GM23338 (cell line): ENCODE measurements at regions not wholly inside any gene's neighbourhood (a gene's known extent, or its start where the extent isn't known, plus 50 kb on each side); places are given as distances from the start of the nearest gene placed in this dataset.

Experiments used
- ATAC-seq: fragments of 200-7000 bp; cut with Tn5 transposase; 3 replicates; pipeline ENCODE4 v1.9.1; 2020
- DNase-seq: peaks from one replicate; pipeline ENCODE4 v3.0.0-alpha.2; 2015; ENCODE audit warnings: low spot score
- H2AFZ ChIP-seq: fragments of 200-600 bp; sonication (generic); 2 replicates; pipeline ENCODE4 v1.8.0; 2016; ENCODE audit warnings: antibody characterized with exemption, mild to moderate bottlenecking, moderate library complexity
- H3F3A ChIP-seq: fragments of 200-600 bp; sonication (generic); replicated peaks from 2 replicates; pipeline ENCODE4 v1.8.0; 2017; ENCODE audit warnings: antibody characterized with exemption, mixed run types, low read depth
- H3K27ac ChIP-seq: fragments of 200-600 bp; sonication (generic); 2 replicates; pipeline ENCODE4 v1.6.1; 2016; ENCODE audit warnings: low read depth
- H3K27me3 ChIP-seq: fragments of 200-600 bp; sonication (generic); 2 replicates; pipeline ENCODE4 v1.8.0; 2016; ENCODE audit warnings: mild to moderate bottlenecking, mixed run types, moderate library complexity; ENCODE audit not compliant: insufficient read depth
- H3K36me3 ChIP-seq: fragments of 200-600 bp; sonication (generic); 2 replicates; pipeline ENCODE4 v1.8.0; 2016; ENCODE audit warnings: mild to moderate bottlenecking; ENCODE audit not compliant: insufficient read depth
- H3K4me1 ChIP-seq: fragments of 200-600 bp; sonication (generic); 2 replicates; pipeline ENCODE4 v1.8.0; 2016; ENCODE audit warnings: mild to moderate bottlenecking, moderate library complexity; ENCODE audit not compliant: insufficient read depth
- H3K4me2 ChIP-seq: fragments of 200-600 bp; sonication (generic); 2 replicates; pipeline ENCODE4 v1.7.1; 2017; ENCODE audit warnings: mixed run types
- H3K4me3 ChIP-seq: fragments of 200-600 bp; sonication (generic); 2 replicates; pipeline ENCODE4 v1.6.1; 2016; ENCODE audit warnings: mixed run types
- H3K79me2 ChIP-seq: fragments of 200-600 bp; sonication (generic); replicated peaks from 2 replicates; pipeline ENCODE4 v1.8.0; 2017; ENCODE audit warnings: mild to moderate bottlenecking; ENCODE audit not compliant: insufficient read depth
- H3K9me2 ChIP-seq: fragments of 200-600 bp; sonication (generic); 2 replicates; pipeline ENCODE4 v1.8.0; 2017; ENCODE audit not compliant: insufficient read depth
- H4K20me1 ChIP-seq: fragments of 200-600 bp; sonication (generic); replicated peaks from 2 replicates; pipeline ENCODE4 v1.8.0; 2017; ENCODE audit warnings: mild to moderate bottlenecking; ENCODE audit not compliant: insufficient read depth
- H3K27ac Mint-ChIP-seq: 2 replicates; pipeline ENCODE4 v1.8.0; 2020; ENCODE audit warnings: inconsistent platforms, mild to moderate bottlenecking, moderate library complexity, mixed read lengths
- H3K27me3 Mint-ChIP-seq: 3 replicates; pipeline ENCODE4 v1.8.0; 2022; ENCODE audit warnings: low read depth, mild to moderate bottlenecking, moderate library complexity, mixed read lengths, inconsistent platforms; ENCODE audit not compliant: insufficient read depth, poor library complexity
- H3K36me3 Mint-ChIP-seq: 3 replicates; pipeline ENCODE4 v1.8.0; 2021; ENCODE audit warnings: low read depth, mild to moderate bottlenecking, inconsistent platforms, moderate library complexity, mixed read lengths
- H3K4me1 Mint-ChIP-seq: 3 replicates; pipeline ENCODE4 v1.8.0; 2020; ENCODE audit warnings: mild to moderate bottlenecking, inconsistent platforms, mixed read lengths
- H3K4me3 Mint-ChIP-seq: 3 replicates; pipeline ENCODE4 v1.8.0; 2021; ENCODE audit warnings: moderate library complexity, mild to moderate bottlenecking, inconsistent platforms, mixed read lengths
- H3K9me3 Mint-ChIP-seq: 3 replicates; pipeline ENCODE4 v1.8.0; 2020; ENCODE audit warnings: moderate library complexity, mild to moderate bottlenecking, inconsistent platforms, mixed read lengths
- CREB1 ChIP-seq: fragments of 250-450 bp; sonication (Bioruptor Pico); IDR thresholded peaks from 2 replicates; pipeline ENCODE4 v1.5.0; 2020; ENCODE audit warnings: low read depth, mild to moderate bottlenecking, moderate library complexity
- EZH2phosphoT487 ChIP-seq: fragments of 200-600 bp; sonication (generic); IDR thresholded peaks from one replicate; pipeline ENCODE4 v1.8.1; 2018; ENCODE audit warnings: antibody characterized with exemption; ENCODE audit not compliant: unreplicated experiment
- JUNB ChIP-seq: IDR thresholded peaks from one replicate; pipeline ENCODE4 v1.6.1; 2016; ENCODE audit warnings: antibody characterized with exemption; ENCODE audit not compliant: unreplicated experiment
- POLR2AphosphoS5 ChIP-seq: IDR thresholded peaks from 2 replicates; pipeline ENCODE4 v1.6.1; 2016; ENCODE audit warnings: antibody characterized with exemption, low read depth
- STAT1 ChIP-seq: IDR thresholded peaks from one replicate; pipeline ENCODE4 v1.6.1; 2016; ENCODE audit warnings: antibody characterized with exemption; ENCODE audit not compliant: unreplicated experiment
- ZNF114 ChIP-seq: fragments of 250-450 bp; sonication (Bioruptor Pico); IDR thresholded peaks from 2 replicates; pipeline ENCODE4 v1.5.0; 2020; ENCODE audit warnings: mild to moderate bottlenecking, moderate library complexity
- ZNF331 ChIP-seq: fragments of 250-450 bp; sonication (Bioruptor Pico); IDR thresholded peaks from 2 replicates; pipeline ENCODE4 v1.5.0; 2020; ENCODE audit warnings: low read depth, mild to moderate bottlenecking, moderate library complexity
- TF ChIP-seq, protein P1 (sequence below): fragments of 250-450 bp; sonication (Bioruptor Pico); IDR thresholded peaks from 2 replicates; pipeline ENCODE4 v1.5.0; 2020; ENCODE audit warnings: mild to moderate bottlenecking, moderate library complexity
- TF ChIP-seq, protein P2 (sequence below), 2 experiments: fragments of 200-600 bp in 1 of 2; sonication (generic) in 1 of 2; conservative IDR thresholded peaks; 2 replicates each; pipeline versions ENCODE4 v1.5.1 to v1.6.1; 2016 to 2017; ENCODE audit warnings: antibody characterized with exemption in 2 of 2, low read depth in 2 of 2, mild to moderate bottlenecking in 2 of 2, moderate library complexity in 1 of 2
- TF ChIP-seq, protein P3 (sequence below): IDR thresholded peaks from 2 replicates; pipeline ENCODE4 v1.6.1; 2016; ENCODE audit warnings: antibody characterized with exemption
- TF ChIP-seq, protein P4 (sequence below): IDR thresholded peaks from one replicate; pipeline ENCODE4 v1.6.1; 2018; ENCODE audit warnings: antibody characterized with exemption; ENCODE audit not compliant: unreplicated experiment

- TF ChIP-seq, protein P1, sequence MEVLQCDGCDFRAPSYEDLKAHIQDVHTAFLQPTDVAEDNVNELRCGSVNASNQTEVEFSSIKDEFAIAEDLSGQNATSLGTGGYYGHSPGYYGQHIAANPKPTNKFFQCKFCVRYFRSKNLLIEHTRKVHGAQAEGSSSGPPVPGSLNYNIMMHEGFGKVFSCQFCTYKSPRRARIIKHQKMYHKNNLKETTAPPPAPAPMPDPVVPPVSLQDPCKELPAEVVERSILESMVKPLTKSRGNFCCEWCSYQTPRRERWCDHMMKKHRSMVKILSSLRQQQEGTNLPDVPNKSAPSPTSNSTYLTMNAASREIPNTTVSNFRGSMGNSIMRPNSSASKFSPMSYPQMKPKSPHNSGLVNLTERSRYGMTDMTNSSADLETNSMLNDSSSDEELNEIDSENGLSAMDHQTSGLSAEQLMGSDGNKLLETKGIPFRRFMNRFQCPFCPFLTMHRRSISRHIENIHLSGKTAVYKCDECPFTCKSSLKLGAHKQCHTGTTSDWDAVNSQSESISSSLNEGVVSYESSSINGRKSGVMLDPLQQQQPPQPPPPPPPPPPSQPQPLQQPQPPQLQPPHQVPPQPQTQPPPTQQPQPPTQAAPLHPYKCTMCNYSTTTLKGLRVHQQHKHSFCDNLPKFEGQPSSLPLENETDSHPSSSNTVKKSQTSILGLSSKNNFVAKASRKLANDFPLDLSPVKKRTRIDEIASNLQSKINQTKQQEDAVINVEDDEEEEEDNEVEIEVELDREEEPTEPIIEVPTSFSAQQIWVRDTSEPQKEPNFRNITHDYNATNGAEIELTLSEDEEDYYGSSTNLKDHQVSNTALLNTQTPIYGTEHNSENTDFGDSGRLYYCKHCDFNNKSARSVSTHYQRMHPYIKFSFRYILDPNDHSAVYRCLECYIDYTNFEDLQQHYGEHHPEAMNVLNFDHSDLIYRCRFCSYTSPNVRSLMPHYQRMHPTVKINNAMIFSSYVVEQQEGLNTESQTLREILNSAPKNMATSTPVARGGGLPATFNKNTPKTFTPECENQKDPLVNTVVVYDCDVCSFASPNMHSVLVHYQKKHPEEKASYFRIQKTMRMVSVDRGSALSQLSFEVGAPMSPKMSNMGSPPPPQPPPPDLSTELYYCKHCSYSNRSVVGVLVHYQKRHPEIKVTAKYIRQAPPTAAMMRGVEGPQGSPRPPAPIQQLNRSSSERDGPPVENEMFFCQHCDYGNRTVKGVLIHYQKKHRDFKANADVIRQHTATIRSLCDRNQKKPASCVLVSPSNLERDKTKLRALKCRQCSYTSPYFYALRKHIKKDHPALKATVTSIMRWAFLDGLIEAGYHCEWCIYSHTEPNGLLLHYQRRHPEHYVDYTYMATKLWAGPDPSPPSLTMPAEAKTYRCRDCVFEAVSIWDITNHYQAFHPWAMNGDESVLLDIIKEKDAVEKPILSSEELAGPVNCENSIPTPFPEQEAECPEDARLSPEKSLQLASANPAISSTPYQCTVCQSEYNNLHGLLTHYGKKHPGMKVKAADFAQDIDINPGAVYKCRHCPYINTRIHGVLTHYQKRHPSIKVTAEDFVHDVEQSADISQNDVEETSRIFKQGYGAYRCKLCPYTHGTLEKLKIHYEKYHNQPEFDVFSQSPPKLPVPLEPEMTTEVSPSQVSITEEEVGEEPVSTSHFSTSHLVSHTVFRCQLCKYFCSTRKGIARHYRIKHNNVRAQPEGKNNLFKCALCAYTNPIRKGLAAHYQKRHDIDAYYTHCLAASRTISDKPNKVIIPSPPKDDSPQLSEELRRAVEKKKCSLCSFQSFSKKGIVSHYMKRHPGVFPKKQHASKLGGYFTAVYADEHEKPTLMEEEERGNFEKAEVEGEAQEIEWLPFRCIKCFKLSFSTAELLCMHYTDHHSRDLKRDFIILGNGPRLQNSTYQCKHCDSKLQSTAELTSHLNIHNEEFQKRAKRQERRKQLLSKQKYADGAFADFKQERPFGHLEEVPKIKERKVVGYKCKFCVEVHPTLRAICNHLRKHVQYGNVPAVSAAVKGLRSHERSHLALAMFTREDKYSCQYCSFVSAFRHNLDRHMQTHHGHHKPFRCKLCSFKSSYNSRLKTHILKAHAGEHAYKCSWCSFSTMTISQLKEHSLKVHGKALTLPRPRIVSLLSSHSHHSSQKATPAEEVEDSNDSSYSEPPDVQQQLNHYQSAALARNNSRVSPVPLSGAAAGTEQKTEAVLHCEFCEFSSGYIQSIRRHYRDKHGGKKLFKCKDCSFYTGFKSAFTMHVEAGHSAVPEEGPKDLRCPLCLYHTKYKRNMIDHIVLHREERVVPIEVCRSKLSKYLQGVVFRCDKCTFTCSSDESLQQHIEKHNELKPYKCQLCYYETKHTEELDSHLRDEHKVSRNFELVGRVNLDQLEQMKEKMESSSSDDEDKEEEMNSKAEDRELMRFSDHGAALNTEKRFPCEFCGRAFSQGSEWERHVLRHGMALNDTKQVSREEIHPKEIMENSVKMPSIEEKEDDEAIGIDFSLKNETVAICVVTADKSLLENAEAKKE (CRISPR knock-in tag): no peak
Observed at GRCh38 chr2:105494683-105495425, 96.0 kb upstream of the FHL2 start (continued).

DNA sequence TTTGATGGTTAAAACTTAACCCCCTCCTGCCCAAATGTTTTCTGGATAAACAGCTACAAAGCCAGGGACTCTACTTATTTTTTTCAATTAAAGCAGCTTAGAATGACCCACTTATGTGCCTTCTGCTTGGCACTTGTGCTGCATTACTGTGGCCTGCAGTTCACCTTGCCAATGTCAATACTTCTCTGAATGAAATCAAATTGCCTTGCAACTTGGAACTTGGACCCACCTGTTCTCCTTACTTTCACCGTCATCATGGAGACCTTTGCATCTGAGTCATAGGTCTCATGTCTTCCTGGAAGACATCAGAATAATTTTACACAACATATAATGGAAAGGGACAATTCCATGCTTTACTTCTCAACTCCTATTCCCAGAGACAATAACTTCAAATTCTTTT lies 92.1 kb upstream of the FHL2 start:
- Histone ChIP-seq H3K9me2 (no peaks in the 10 kb centered on the region), H3K36me3 (no peaks in the 10 kb centered on the region), H3K27me3 (no peaks in the 10 kb centered on the region), H3F3A (no peaks in the 10 kb centered on the region), H3K79me2 (no peaks in the 10 kb centered on the region), H3K4me1 (no peaks in the 10 kb centered on the region), H3K27ac (no peak overlapping the region), H3K4me2 (no peak overlapping the region), H4K20me1 (no peaks in the 10 kb centered on the region), H2AFZ (no peak overlapping the region), H3K4me3 (no peak overlapping the region)
- Mint-ChIP-seq H3K36me3 (no peaks in the 10 kb centered on the region), H3K4me3 (no peak overlapping the region), H3K27me3 (peaks cover 9% of the 10 kb centered on the region), H3K9me3 (0 out of 3 replicates have a peak, but pooled peaks cover 3% of the 10 kb centered on the region), H3K4me1 (no peaks in the 10 kb centered on the region), H3K27ac (no peak overlapping the region)
- ATAC-seq: no peak
- DNase-seq: no peak
- TF ChIP-seq JUNB (no peak), STAT1 (no peak), ZNF114 (no peak), EZH2phosphoT487 (no peak), CREB1 (CRISPR knock-in tag) (no peak), ZNF331 (CRISPR knock-in tag) (no peak), POLR2AphosphoS5 (no peak)
- TF ChIP-seq, protein P2, sequence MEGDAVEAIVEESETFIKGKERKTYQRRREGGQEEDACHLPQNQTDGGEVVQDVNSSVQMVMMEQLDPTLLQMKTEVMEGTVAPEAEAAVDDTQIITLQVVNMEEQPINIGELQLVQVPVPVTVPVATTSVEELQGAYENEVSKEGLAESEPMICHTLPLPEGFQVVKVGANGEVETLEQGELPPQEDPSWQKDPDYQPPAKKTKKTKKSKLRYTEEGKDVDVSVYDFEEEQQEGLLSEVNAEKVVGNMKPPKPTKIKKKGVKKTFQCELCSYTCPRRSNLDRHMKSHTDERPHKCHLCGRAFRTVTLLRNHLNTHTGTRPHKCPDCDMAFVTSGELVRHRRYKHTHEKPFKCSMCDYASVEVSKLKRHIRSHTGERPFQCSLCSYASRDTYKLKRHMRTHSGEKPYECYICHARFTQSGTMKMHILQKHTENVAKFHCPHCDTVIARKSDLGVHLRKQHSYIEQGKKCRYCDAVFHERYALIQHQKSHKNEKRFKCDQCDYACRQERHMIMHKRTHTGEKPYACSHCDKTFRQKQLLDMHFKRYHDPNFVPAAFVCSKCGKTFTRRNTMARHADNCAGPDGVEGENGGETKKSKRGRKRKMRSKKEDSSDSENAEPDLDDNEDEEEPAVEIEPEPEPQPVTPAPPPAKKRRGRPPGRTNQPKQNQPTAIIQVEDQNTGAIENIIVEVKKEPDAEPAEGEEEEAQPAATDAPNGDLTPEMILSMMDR (conservative IDR thresholded peaks at IDR 0.05; ENCODE audit: low read depth in 2 of 2): no peak
- TF ChIP-seq, protein P3, sequence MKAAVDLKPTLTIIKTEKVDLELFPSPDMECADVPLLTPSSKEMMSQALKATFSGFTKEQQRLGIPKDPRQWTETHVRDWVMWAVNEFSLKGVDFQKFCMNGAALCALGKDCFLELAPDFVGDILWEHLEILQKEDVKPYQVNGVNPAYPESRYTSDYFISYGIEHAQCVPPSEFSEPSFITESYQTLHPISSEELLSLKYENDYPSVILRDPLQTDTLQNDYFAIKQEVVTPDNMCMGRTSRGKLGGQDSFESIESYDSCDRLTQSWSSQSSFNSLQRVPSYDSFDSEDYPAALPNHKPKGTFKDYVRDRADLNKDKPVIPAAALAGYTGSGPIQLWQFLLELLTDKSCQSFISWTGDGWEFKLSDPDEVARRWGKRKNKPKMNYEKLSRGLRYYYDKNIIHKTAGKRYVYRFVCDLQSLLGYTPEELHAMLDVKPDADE: no peak
- TF ChIP-seq, protein P4, sequence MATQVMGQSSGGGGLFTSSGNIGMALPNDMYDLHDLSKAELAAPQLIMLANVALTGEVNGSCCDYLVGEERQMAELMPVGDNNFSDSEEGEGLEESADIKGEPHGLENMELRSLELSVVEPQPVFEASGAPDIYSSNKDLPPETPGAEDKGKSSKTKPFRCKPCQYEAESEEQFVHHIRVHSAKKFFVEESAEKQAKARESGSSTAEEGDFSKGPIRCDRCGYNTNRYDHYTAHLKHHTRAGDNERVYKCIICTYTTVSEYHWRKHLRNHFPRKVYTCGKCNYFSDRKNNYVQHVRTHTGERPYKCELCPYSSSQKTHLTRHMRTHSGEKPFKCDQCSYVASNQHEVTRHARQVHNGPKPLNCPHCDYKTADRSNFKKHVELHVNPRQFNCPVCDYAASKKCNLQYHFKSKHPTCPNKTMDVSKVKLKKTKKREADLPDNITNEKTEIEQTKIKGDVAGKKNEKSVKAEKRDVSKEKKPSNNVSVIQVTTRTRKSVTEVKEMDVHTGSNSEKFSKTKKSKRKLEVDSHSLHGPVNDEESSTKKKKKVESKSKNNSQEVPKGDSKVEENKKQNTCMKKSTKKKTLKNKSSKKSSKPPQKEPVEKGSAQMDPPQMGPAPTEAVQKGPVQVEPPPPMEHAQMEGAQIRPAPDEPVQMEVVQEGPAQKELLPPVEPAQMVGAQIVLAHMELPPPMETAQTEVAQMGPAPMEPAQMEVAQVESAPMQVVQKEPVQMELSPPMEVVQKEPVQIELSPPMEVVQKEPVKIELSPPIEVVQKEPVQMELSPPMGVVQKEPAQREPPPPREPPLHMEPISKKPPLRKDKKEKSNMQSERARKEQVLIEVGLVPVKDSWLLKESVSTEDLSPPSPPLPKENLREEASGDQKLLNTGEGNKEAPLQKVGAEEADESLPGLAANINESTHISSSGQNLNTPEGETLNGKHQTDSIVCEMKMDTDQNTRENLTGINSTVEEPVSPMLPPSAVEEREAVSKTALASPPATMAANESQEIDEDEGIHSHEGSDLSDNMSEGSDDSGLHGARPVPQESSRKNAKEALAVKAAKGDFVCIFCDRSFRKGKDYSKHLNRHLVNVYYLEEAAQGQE: no peak
